ENCODE measurements at regions not wholly inside any gene's neighbourhood (a gene's known extent, or its start where the extent isn't known, plus 50 kb on each side); places are given as distances from the start of the nearest gene placed in this dataset.

DNA sequence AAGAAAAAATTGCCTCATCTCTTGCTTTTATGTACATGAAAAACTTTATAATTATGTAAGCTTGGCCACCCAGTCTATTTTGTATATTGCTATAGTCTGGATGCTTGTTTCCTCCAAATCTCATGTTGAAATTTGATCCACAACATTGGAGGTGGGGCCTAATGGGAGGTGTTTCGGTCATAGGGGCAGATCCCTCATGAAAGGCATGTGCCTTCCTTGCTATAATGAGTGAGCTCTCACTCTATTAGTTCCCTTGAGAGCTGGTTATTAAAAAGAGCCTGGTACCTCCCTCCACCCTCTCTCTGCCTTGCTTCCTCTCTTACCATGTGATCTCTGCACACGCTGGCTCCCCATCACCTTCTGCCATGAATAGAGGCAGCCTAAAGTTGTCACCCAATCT is 1005.1 kb downstream of the PCDH9 start:
- Mint-ChIP-seq H3K27me3 (ENCODE audit: low read depth) (peaks cover 97% of the 10 kb centered on the region), H3K4me3 (peak overlapping the region in 1 of 2 experiments; percentile 19; a peak in 1 of 5 replicates), H3K36me3 (ENCODE audit: insufficient read depth in 1 of 3, low read depth in 3 of 3) (peaks cover 0 to 3% (median 0%) of the 10 kb centered on the region in 3 experiments; a peak in 1 of 7 replicates), H3K27ac (no peak overlapping the region), H3K9me3 (peaks cover 3 to 4% of the 10 kb centered on the region in 2 experiments; a peak in 3 of 5 replicates), H3K4me1 (peaks cover 37% of the 10 kb centered on the region in 2 experiments)
- H3K4me2 ChIP-seq (ENCODE audit: insufficient read depth, insufficient read length, low read length), result peak overlapping the region; percentile 33
- H3K4ac ChIP-seq (ENCODE audit: low read depth, low read length), result no peak overlapping the region
- H3K14ac ChIP-seq (ENCODE audit: insufficient read depth, low read length), result no peak overlapping the region
- H4K20me1 ChIP-seq (ENCODE audit: control insufficient read depth, insufficient read depth, insufficient read length), result no peaks in the 10 kb centered on the region
- no peak overlapping the region for H3K9ac ChIP-seq (ENCODE audit: extremely low read depth, insufficient read length, low read length)
- H4K91ac ChIP-seq (ENCODE audit: insufficient read length, low read depth, low read length), result no peak overlapping the region
- no peak overlapping the region for H3K56ac ChIP-seq (ENCODE audit: insufficient read length, low read depth, low read length)
- H3K79me2 ChIP-seq (ENCODE audit: insufficient read depth, low read length), result no peaks in the 10 kb centered on the region
- no peak overlapping the region for H3K23ac ChIP-seq (ENCODE audit: insufficient read length, low read depth, low read length)
- no peak overlapping the region for H3K18ac ChIP-seq (ENCODE audit: insufficient read length, low read depth, low read length)
- H3K23me2 ChIP-seq (ENCODE audit: insufficient read length, low read depth, low read length, poor library complexity, severe bottlenecking), result no peaks in the 10 kb centered on the region
- no peak overlapping the region for H4K8ac ChIP-seq (replicated peaks; ENCODE audit: insufficient read length, low read depth, low read length)
- TF ChIP-seq, protein P1, sequence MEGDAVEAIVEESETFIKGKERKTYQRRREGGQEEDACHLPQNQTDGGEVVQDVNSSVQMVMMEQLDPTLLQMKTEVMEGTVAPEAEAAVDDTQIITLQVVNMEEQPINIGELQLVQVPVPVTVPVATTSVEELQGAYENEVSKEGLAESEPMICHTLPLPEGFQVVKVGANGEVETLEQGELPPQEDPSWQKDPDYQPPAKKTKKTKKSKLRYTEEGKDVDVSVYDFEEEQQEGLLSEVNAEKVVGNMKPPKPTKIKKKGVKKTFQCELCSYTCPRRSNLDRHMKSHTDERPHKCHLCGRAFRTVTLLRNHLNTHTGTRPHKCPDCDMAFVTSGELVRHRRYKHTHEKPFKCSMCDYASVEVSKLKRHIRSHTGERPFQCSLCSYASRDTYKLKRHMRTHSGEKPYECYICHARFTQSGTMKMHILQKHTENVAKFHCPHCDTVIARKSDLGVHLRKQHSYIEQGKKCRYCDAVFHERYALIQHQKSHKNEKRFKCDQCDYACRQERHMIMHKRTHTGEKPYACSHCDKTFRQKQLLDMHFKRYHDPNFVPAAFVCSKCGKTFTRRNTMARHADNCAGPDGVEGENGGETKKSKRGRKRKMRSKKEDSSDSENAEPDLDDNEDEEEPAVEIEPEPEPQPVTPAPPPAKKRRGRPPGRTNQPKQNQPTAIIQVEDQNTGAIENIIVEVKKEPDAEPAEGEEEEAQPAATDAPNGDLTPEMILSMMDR (conservative IDR thresholded peaks at IDR 0.05), result no peak
- peaks cover 5% of the 10 kb centered on the region; the same call in 1 of the 2 replicates for H3K4me1 ChIP-seq (ENCODE audit: insufficient read depth, low read length)
- WGBS (ENCODE audit: extremely low coverage, insufficient read length, low lambda C conversion rate), result no CpG with 5 or more reads among the region's 2 CpGs
- no peak overlapping the region for H3T11ph ChIP-seq (ENCODE audit: low read length)
- H3K27ac ChIP-seq (ENCODE audit: insufficient read length, low read depth, low read length), result no peak overlapping the region
- peaks cover 19% of the 10 kb centered on the region; the same call in 1 of the 2 replicates for H3K27me3 ChIP-seq (ENCODE audit: insufficient read depth, low read length)
- no peak overlapping the region for H2BK5ac ChIP-seq (ENCODE audit: insufficient read length, low read length)
- no peaks in the 10 kb centered on the region for H3K9me3 ChIP-seq (ENCODE audit: control insufficient read depth, low read depth, low read length)
- no peak overlapping the region for H4K5ac ChIP-seq (ENCODE audit: insufficient read length, low read depth, low read length)
- no peaks in the 10 kb centered on the region for H3K79me1 ChIP-seq (ENCODE audit: insufficient read depth, low read depth, low read length, poor library complexity, severe bottlenecking)
- DNase-seq, result peak; percentile 67
- no peak overlapping the region for H2AFZ ChIP-seq (ENCODE audit: low read length)
- H2BK20ac ChIP-seq (ENCODE audit: low read depth, low read length, poor library complexity, severe bottlenecking), result no peak overlapping the region
- no peak overlapping the region for H2AK5ac ChIP-seq (ENCODE audit: insufficient read length, low read length)
- H2BK15ac ChIP-seq (ENCODE audit: low read depth, low read length), result no peak overlapping the region
- H2BK120ac ChIP-seq (ENCODE audit: low read depth, low read length, poor library complexity, severe bottlenecking), result no peak overlapping the region
- no peak overlapping the region for H2BK12ac ChIP-seq (ENCODE audit: insufficient read length, low read depth, low read length)
